NOMO-1 (cell line): ENCODE measurements at regions not wholly inside any gene's neighbourhood (a gene's known extent, or its start where the extent isn't known, plus 50 kb on each side); places are given as distances from the start of the nearest gene placed in this dataset.
"Not testable (repeated sequence)": the region's sequence is repeated elsewhere in the genome, so short reads cannot be mapped to it uniquely, and the experiment has no call there.

ENCODE experiments used
- DNase-seq, 2 experiments: peaks; one replicate each; lab custom pipeline; 2025; ENCODE audit not compliant: unreplicated experiment in 2 of 2; lab: John Stamatoyannopoulos, UW

- DNase-seq, result not testable (repeated sequence)
These were observed 130.2 kb upstream of the ADCY2 start for GRCh38 chr5:7265776-7266175.

- not testable (repeated sequence) for DNase-seq
These were observed 127.2 kb upstream of the ADCY2 start for GRCh38 chr5:7268722-7269121.

GRCh38 chr5:7269591-7270274, 126.2 kb upstream of the ADCY2 start:
- no peak for DNase-seq

- no peak for DNase-seq
These were observed 124.4 kb upstream of the ADCY2 start for GRCh38 chr5:7271435-7272084.

GRCh38 chr5:7272408-7272965, 123.5 kb upstream of the ADCY2 start:
- no peak for DNase-seq

- no peak for DNase-seq
These were observed 121.7 kb upstream of the ADCY2 start for GRCh38 chr5:7274203-7274602.

- DNase-seq, result not testable (repeated sequence)
These were observed 106.3 kb upstream of the ADCY2 start for GRCh38 chr5:7289634-7290033.

- not testable (repeated sequence) for DNase-seq
These were observed 98.1 kb upstream of the ADCY2 start for GRCh38 chr5:7297821-7298220.

GRCh38 chr5:7299731-7300130, 96.2 kb upstream of the ADCY2 start:
- DNase-seq, result not testable (repeated sequence)

GRCh38 chr5:7305000-7305674, 90.8 kb upstream of the ADCY2 start:
- DNase-seq, result not testable (repeated sequence)

GRCh38 chr5:7306556-7306955, 89.4 kb upstream of the ADCY2 start:
- DNase-seq, result not testable (repeated sequence)

GRCh38 chr5:7307709-7308108, 88.2 kb upstream of the ADCY2 start:
- DNase-seq, result not testable (repeated sequence)

GRCh38 chr5:7309715-7310114, 86.2 kb upstream of the ADCY2 start:
- DNase-seq, result not testable (repeated sequence)

- not testable (repeated sequence) for DNase-seq
These were observed 85.3 kb upstream of the ADCY2 start for GRCh38 chr5:7310656-7311055.

- DNase-seq, result no peak
These were observed 80.8 kb upstream of the ADCY2 start for GRCh38 chr5:7315118-7315517.

- no peak for DNase-seq
These were observed 78.2 kb upstream of the ADCY2 start for GRCh38 chr5:7317751-7318150.

- no peak for DNase-seq
These were observed 75.1 kb upstream of the ADCY2 start for GRCh38 chr5:7320701-7321301.

GRCh38 chr5:7321724-7322123, 74.2 kb upstream of the ADCY2 start:
- no peak for DNase-seq

GRCh38 chr5:7324919-7325318, 71.0 kb upstream of the ADCY2 start:
- DNase-seq, result no peak

- DNase-seq, result no peak
These were observed 69.7 kb upstream of the ADCY2 start for GRCh38 chr5:7325975-7326913.
